Gastroesophageal sphincter (tissue), 3 donors: ENCODE measurements at regions not wholly inside any gene's neighbourhood (a gene's known extent, or its start where the extent isn't known, plus 50 kb on each side); places are given as distances from the start of the nearest gene placed in this dataset.
"Not testable (repeated sequence)": the region's sequence is repeated elsewhere in the genome, so short reads cannot be mapped to it uniquely, and the experiment has no call there.

Experiments used
- CTCF ChIP-seq, 4 experiments: fragments of 200-600 bp in 2 of 4; fragments of 450-650 bp in 2 of 4; sonication (generic) in 1 of 4; IDR thresholded peaks; one replicate each; pipeline ENCODE4 v1.5.1; 2017 to 2019; ENCODE audit warnings: antibody characterized with exemption in 4 of 4, mild to moderate bottlenecking in 2 of 4, moderate library complexity in 2 of 4
- POLR2A ChIP-seq, 2 donors: fragments of 450-650 bp; IDR thresholded peaks; one replicate each; pipeline ENCODE4 v1.6.1; 2017; ENCODE audit warnings: antibody characterized with exemption in 2 of 2, mild to moderate bottlenecking in 2 of 2, moderate library complexity in 1 of 2
- POLR2AphosphoS5 ChIP-seq: sonication (generic); formaldehyde crosslinking; IDR thresholded peaks from one replicate; pipeline ENCODE4 v1.6.1; 2017; ENCODE audit warnings: antibody characterized with exemption

GRCh38 chr4:102204634-102205033, 140.6 kb downstream of the SLC39A8 start:
- TF ChIP-seq POLR2A (IDR thresholded peaks at IDR 0.05); POLR2AphosphoS5; CTCF (IDR thresholded peaks at IDR 0.05): not testable (repeated sequence)
